ENCODE measurements at regions not wholly inside any gene's neighbourhood (a gene's known extent, or its start where the extent isn't known, plus 50 kb on each side); places are given as distances from the start of the nearest gene placed in this dataset.

DNA sequence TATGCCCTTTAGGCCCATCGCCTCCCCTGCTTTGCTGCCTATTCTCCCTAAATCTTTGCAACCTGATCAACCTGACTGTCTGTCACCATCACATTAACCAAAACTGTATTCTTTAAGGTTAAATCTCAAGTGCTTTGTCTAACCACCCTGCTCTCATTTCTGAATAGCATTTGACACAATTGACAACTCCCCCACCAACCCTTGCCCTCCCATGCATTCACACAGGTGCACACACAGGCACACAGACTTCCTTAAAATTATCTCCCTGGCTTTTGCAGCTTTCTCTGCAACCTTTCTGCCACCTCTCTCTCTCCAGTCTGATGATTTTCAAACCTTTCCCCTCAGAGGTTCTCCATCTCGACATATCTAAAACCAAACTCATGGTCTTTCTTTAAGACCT, 64.6 kb upstream of the ST8SIA3 start:
- TF ChIP-seq, protein P1, sequence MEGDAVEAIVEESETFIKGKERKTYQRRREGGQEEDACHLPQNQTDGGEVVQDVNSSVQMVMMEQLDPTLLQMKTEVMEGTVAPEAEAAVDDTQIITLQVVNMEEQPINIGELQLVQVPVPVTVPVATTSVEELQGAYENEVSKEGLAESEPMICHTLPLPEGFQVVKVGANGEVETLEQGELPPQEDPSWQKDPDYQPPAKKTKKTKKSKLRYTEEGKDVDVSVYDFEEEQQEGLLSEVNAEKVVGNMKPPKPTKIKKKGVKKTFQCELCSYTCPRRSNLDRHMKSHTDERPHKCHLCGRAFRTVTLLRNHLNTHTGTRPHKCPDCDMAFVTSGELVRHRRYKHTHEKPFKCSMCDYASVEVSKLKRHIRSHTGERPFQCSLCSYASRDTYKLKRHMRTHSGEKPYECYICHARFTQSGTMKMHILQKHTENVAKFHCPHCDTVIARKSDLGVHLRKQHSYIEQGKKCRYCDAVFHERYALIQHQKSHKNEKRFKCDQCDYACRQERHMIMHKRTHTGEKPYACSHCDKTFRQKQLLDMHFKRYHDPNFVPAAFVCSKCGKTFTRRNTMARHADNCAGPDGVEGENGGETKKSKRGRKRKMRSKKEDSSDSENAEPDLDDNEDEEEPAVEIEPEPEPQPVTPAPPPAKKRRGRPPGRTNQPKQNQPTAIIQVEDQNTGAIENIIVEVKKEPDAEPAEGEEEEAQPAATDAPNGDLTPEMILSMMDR (conservative IDR thresholded peaks at IDR 0.05; ENCODE audit: low read depth, low read length), result no peak
- TF ChIP-seq POLR2A (IDR thresholded peaks at IDR 0.05; ENCODE audit: low read depth, low read length), result no peak
- no peak for TF ChIP-seq SMC3 (IDR thresholded peaks at IDR 0.05; ENCODE audit: low read depth, low read length)
- TF ChIP-seq CHD1 (IDR thresholded peaks at IDR 0.05; ENCODE audit: low read depth, low read length), result no peak
- TF ChIP-seq, protein P2, sequence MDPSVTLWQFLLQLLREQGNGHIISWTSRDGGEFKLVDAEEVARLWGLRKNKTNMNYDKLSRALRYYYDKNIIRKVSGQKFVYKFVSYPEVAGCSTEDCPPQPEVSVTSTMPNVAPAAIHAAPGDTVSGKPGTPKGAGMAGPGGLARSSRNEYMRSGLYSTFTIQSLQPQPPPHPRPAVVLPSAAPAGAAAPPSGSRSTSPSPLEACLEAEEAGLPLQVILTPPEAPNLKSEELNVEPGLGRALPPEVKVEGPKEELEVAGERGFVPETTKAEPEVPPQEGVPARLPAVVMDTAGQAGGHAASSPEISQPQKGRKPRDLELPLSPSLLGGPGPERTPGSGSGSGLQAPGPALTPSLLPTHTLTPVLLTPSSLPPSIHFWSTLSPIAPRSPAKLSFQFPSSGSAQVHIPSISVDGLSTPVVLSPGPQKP (IDR thresholded peaks at IDR 0.05; ENCODE audit: borderline replicate concordance, low read depth, low read length), result no peak
- no peak for TF ChIP-seq RAD21 (IDR thresholded peaks at IDR 0.05; ENCODE audit: low read length)
- no peak for TF ChIP-seq MAFK (IDR thresholded peaks at IDR 0.05; ENCODE audit: low read depth, low read length)
- TF ChIP-seq NFE2L2 (IDR thresholded peaks at IDR 0.05; ENCODE audit: low read depth, low read length), result no peak
- TF ChIP-seq FOS (IDR thresholded peaks at IDR 0.05; ENCODE audit: low read depth, low read length), result no peak

Data from IMR-90 (cell line).